Endothelial cell of umbilical vein (primary cell): ENCODE measurements at regions not wholly inside any gene's neighbourhood (a gene's known extent, or its start where the extent isn't known, plus 50 kb on each side); places are given as distances from the start of the nearest gene placed in this dataset.

Experiments
- EZH2 ChIP-seq: IDR thresholded peaks from 2 replicates; pipeline ENCODE4 v1.6.1; 2012; ENCODE audit warnings: borderline replicate concordance, low read depth, mild to moderate bottlenecking, moderate library complexity, low read length, inconsistent platforms; ENCODE audit not compliant: severe bottlenecking
- FOS ChIP-seq: IDR thresholded peaks from 2 replicates; pipeline ENCODE4 v1.6.1; 2011; ENCODE audit warnings: mild to moderate bottlenecking, low read length, moderate library complexity, borderline replicate concordance; ENCODE audit not compliant: insufficient read depth
- GATA2 ChIP-seq: IDR thresholded peaks from 2 replicates; pipeline ENCODE4 v1.7.0; 2011; ENCODE audit warnings: low read depth, mild to moderate bottlenecking, moderate library complexity, mixed read lengths, low read length; ENCODE audit not compliant: insufficient read length, insufficient read depth
- MYC ChIP-seq: IDR thresholded peaks from one replicate; pipeline ENCODE4 v1.6.1; 2011; ENCODE audit warnings: mild to moderate bottlenecking, low read depth, low read length
- POLR2A ChIP-seq: IDR thresholded peaks from 2 replicates; pipeline ENCODE4 v1.6.1; 2012; ENCODE audit warnings: low read depth, mild to moderate bottlenecking, control low read depth, low read length
- POLR2AphosphoS5 ChIP-seq: IDR thresholded peaks from 2 replicates; pipeline ENCODE4 v1.6.1; 2012; ENCODE audit warnings: low read depth, mild to moderate bottlenecking, control low read depth, low read length, moderate library complexity; ENCODE audit not compliant: insufficient read depth
- TF ChIP-seq, protein P1 (sequence below), 2 donors: IDR thresholded peaks; 1 replicate in 1 of 2; 2 replicates in 1 of 2; pipeline ENCODE4 v1.5.1; 2011; ENCODE audit warnings: low read length in 2 of 2, mild to moderate bottlenecking in 2 of 2, moderate library complexity in 2 of 2, control low read depth in 1 of 2, inconsistent platforms in 1 of 2, low read depth in 1 of 2; ENCODE audit not compliant: insufficient read depth in 1 of 2; ENCODE audit errors: extremely low read depth in 1 of 2
- TF ChIP-seq, protein P2 (sequence below): IDR thresholded peaks from 2 replicates; pipeline ENCODE4 v1.6.1; 2011; ENCODE audit not compliant: insufficient read depth, insufficient read length

DNA sequence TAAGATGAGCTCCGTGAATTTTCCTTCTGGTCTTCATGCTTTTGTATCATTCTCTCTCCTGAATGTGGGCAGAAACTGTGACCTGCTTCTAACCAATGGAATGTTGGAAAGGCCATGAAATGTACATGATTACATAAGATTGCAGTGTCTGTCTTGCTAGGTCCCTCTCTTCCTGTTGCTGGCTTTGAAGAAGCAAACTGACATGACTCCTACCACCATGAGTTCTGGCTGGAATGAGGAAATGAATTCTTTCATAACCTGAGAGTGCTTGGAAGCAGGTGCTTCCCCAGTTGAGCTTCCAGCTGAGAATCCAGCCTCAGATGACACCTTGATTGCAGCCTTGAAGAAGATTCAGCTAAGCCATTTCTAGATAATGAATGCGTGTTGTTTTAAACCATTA lies 275.0 kb upstream of the MIR17HG start:
- TF ChIP-seq, protein P1, sequence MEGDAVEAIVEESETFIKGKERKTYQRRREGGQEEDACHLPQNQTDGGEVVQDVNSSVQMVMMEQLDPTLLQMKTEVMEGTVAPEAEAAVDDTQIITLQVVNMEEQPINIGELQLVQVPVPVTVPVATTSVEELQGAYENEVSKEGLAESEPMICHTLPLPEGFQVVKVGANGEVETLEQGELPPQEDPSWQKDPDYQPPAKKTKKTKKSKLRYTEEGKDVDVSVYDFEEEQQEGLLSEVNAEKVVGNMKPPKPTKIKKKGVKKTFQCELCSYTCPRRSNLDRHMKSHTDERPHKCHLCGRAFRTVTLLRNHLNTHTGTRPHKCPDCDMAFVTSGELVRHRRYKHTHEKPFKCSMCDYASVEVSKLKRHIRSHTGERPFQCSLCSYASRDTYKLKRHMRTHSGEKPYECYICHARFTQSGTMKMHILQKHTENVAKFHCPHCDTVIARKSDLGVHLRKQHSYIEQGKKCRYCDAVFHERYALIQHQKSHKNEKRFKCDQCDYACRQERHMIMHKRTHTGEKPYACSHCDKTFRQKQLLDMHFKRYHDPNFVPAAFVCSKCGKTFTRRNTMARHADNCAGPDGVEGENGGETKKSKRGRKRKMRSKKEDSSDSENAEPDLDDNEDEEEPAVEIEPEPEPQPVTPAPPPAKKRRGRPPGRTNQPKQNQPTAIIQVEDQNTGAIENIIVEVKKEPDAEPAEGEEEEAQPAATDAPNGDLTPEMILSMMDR (IDR thresholded peaks at IDR 0.05; ENCODE audit: extremely low read depth in 1 of 2, insufficient read depth in 1 of 2, low read depth in 1 of 2, low read length in 2 of 2): no peak
- TF ChIP-seq FOS: no peak
- TF ChIP-seq EZH2: no peak
- TF ChIP-seq POLR2AphosphoS5: no peak
- TF ChIP-seq POLR2A: no peak
- no peak for TF ChIP-seq MYC
- TF ChIP-seq, protein P2, sequence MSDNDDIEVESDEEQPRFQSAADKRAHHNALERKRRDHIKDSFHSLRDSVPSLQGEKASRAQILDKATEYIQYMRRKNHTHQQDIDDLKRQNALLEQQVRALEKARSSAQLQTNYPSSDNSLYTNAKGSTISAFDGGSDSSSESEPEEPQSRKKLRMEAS: no peak
- TF ChIP-seq GATA2: no peak
